ENCODE measurements at regions not wholly inside any gene's neighbourhood (a gene's known extent, or its start where the extent isn't known, plus 50 kb on each side); places are given as distances from the start of the nearest gene placed in this dataset.
"Not testable (repeated sequence)": the region's sequence is repeated elsewhere in the genome, so short reads cannot be mapped to it uniquely, and the experiment has no call there.

GRCh38 chr21:8998946-8999681 is 1522.3 kb upstream of the TPTE start:
- no peak overlapping the region for H3K4me3 ChIP-seq
- 18 to 21% methylated on average over 4 of the region's 4 CpGs for WGBS, 2 donors
- peaks cover 0 to 42% (median 0%) of the 10 kb centered on the region in 3 donors for H3K9me3 ChIP-seq
- no peaks in the 10 kb centered on the region for H3K36me3 ChIP-seq
- H3K27me3 ChIP-seq: no peaks in the 10 kb centered on the region
- intact Hi-C loops (cut with DNase I): no loop called here
- no peak for DNase-seq
- H3K4me1 ChIP-seq: no peaks in the 10 kb centered on the region
- no peak for TF ChIP-seq POLR2A (IDR thresholded peaks at IDR 0.05)
- TF ChIP-seq CTCF (IDR thresholded peaks at IDR 0.05): no peak
- H3K27ac ChIP-seq: no peak overlapping the region

GRCh38 chr21:9000132-9000531 is 1521.3 kb upstream of the TPTE start:
- H3K4me1 ChIP-seq; H3K27me3 ChIP-seq; H3K4me3 ChIP-seq; intact Hi-C loops (cut with DNase I); DNase-seq; H3K27ac ChIP-seq; H3K36me3 ChIP-seq: not testable (repeated sequence)
- peaks cover 0 to 37% (median 0%) of the 10 kb centered on the region in 3 donors for H3K9me3 ChIP-seq
- WGBS, 2 donors: 8 to 11% methylated on average over 1 of the region's 1 CpG

GRCh38 chr21:9000671-9001070 is 1520.7 kb upstream of the TPTE start:
- H3K27me3 ChIP-seq; intact Hi-C loops (cut with DNase I); H3K36me3 ChIP-seq; H3K4me3 ChIP-seq; H3K4me1 ChIP-seq; H3K27ac ChIP-seq; DNase-seq: not testable (repeated sequence)
- H3K9me3 ChIP-seq: peaks cover 0 to 42% (median 0%) of the 10 kb centered on the region in 3 donors
- WGBS, 2 donors: 67 to 74% methylated on average over 2 of the region's 2 CpGs

GRCh38 chr21:9001890-9002663 is 1519.3 kb upstream of the TPTE start:
- WGBS, 2 donors: 58 to 60% methylated on average over 5 of the region's 5 CpGs

GRCh38 chr21:9003909-9004814 is 1517.2 kb upstream of the TPTE start:
- H3K36me3 ChIP-seq; H3K4me1 ChIP-seq; intact Hi-C loops (cut with DNase I); DNase-seq; H3K27me3 ChIP-seq; H3K4me3 ChIP-seq; H3K27ac ChIP-seq: not testable (repeated sequence)
- H3K9me3 ChIP-seq: peaks cover 0 to 37% (median 0%) of the 10 kb centered on the region in 3 donors
- 40 to 42% methylated on average over 7 of the region's 7 CpGs for WGBS, 2 donors

More at GRCh38 chr21:9001890-9002663, 1519.3 kb upstream of the TPTE start:
- DNase-seq; intact Hi-C loops (cut with DNase I); H3K4me3 ChIP-seq; H3K4me1 ChIP-seq; H3K36me3 ChIP-seq; H3K27me3 ChIP-seq; H3K27ac ChIP-seq: not testable (repeated sequence)
- peaks cover 0 to 38% (median 0%) of the 10 kb centered on the region in 3 donors for H3K9me3 ChIP-seq

GRCh38 chr21:9004815-9005518 is 1516.4 kb upstream of the TPTE start:
- H3K9me3 ChIP-seq: peaks cover 0 to 35% (median 0%) of the 10 kb centered on the region in 3 donors
- 60% methylated on average over 3 of the region's 3 CpGs for WGBS, 2 donors
- H3K36me3 ChIP-seq; H3K27me3 ChIP-seq; H3K4me1 ChIP-seq; H3K4me3 ChIP-seq; intact Hi-C loops (cut with DNase I); H3K27ac ChIP-seq; DNase-seq: not testable (repeated sequence)

GRCh38 chr21:9005671-9006070 is 1515.7 kb upstream of the TPTE start:
- WGBS, 2 donors: 44 to 56% methylated on average over 1 of the region's 1 CpG
- peaks cover 0 to 29% (median 0%) of the 10 kb centered on the region in 3 donors for H3K9me3 ChIP-seq
- H3K27me3 ChIP-seq; DNase-seq; intact Hi-C loops (cut with DNase I); H3K4me1 ChIP-seq; H3K27ac ChIP-seq; H3K4me3 ChIP-seq; H3K36me3 ChIP-seq: not testable (repeated sequence)

GRCh38 chr21:9006111-9006510 is 1515.3 kb upstream of the TPTE start:
- intact Hi-C loops (cut with DNase I); DNase-seq; H3K36me3 ChIP-seq; H3K27me3 ChIP-seq; H3K4me1 ChIP-seq; H3K4me3 ChIP-seq; H3K27ac ChIP-seq: not testable (repeated sequence)
- H3K9me3 ChIP-seq: peaks cover 0 to 26% (median 0%) of the 10 kb centered on the region in 3 donors

GRCh38 chr21:9006553-9007323 is 1514.6 kb upstream of the TPTE start:
- H3K27ac ChIP-seq; H3K27me3 ChIP-seq; DNase-seq; H3K4me1 ChIP-seq; H3K36me3 ChIP-seq; intact Hi-C loops (cut with DNase I); H3K4me3 ChIP-seq: not testable (repeated sequence)
- WGBS, 2 donors: 46 to 54% methylated on average over 2 of the region's 2 CpGs
- H3K9me3 ChIP-seq: peaks cover 0 to 26% (median 0%) of the 10 kb centered on the region in 3 donors

Data from esophagus squamous epithelium (tissue), 5 donors.